A549 (cell line): ENCODE measurements at regions not wholly inside any gene's neighbourhood (a gene's known extent, or its start where the extent isn't known, plus 50 kb on each side); places are given as distances from the start of the nearest gene placed in this dataset.

ENCODE experiments used
- ATAC-seq, 2 experiments: fragments of 200-7000 bp in 1 of 2; fragments of >200 bp in 1 of 2; cut with Nextera tagmentation in 1 of 2; cut with Tn5 transposase in 1 of 2; 3 replicates each; pipeline versions ENCODE4 v1.8.0 to v1.9.1; 2018 to 2020; ENCODE audit warnings: mild to moderate bottlenecking in 1 of 2, moderate library complexity in 1 of 2
- CTCF ChIA-PET: fragments of 300-600 bp; sonication (Branson Sonifier 250); formaldehyde crosslinking; extraction: SDS; loops from one replicate; lab custom pipeline; 2021; ENCODE audit warnings: antibody characterized with exemption, inconsistent platforms; lab: Yijun Ruan, JAX
- POLR2A ChIA-PET: fragments of 350-600 bp; formaldehyde crosslinking; extraction: SDS; loops from one replicate; lab custom pipeline; 2021; ENCODE audit warnings: antibody characterized with exemption, inconsistent platforms; lab: Yijun Ruan, JAX
- DNase-seq, 2 experiments: peaks; one replicate each; pipeline versions ENCODE4 v3.0.0 to v3.0.0-alpha.2; 2011 to 2016; ENCODE audit warnings: low read depth in 1 of 2, low spot score in 1 of 2
- FAIRE-seq: peaks from 2 replicates; lab custom pipeline; 2011; peaks lifted over from hg19 to GRCh38; lab: Jason Lieb, UNC
- H3K27ac ChIP-seq, 2 experiments: fragments of >200 bp; sonication (Bioruptor Twin); formaldehyde crosslinking; 3 replicates each; pipeline ENCODE4 v1.5.1; 2016 to 2017
- H3K4me1 ChIP-seq: fragments of >200 bp; sonication (Bioruptor Twin); formaldehyde crosslinking; 3 replicates; pipeline ENCODE4 v1.6.1; 2016
- H3K4me2 ChIP-seq: fragments of >200 bp; sonication (Bioruptor Twin); formaldehyde crosslinking; 3 replicates; pipeline ENCODE4 v1.6.1; 2016
- H3K4me3 ChIP-seq: fragments of >200 bp; sonication (Bioruptor Twin); formaldehyde crosslinking; 3 replicates; pipeline ENCODE4 v1.5.1; 2016
- H3K9me3 ChIP-seq: fragments of >200 bp; sonication (Bioruptor Twin); formaldehyde crosslinking; 3 replicates; pipeline ENCODE4 v1.6.1; 2016
- CEBPB ChIP-seq, 2 experiments: fragments of >200 bp in 1 of 2; sonication (Bioruptor Twin) in 1 of 2; formaldehyde crosslinking in 1 of 2; IDR thresholded peaks; 2 replicates each; pipeline ENCODE4 v1.6.1; 2012 to 2016
- CHD2 ChIP-seq: fragments of 150-350 bp; IDR thresholded peaks from 2 replicates; pipeline ENCODE4 v1.6.1; 2014; ENCODE audit warnings: low read length; ENCODE audit not compliant: partially characterized antibody
- CHD4 ChIP-seq: fragments of 200-600 bp; sonication (generic); IDR thresholded peaks from 2 replicates; pipeline ENCODE4 v1.6.1; 2016; ENCODE audit warnings: antibody characterized with exemption, mild to moderate bottlenecking, borderline replicate concordance
- CTCF ChIP-seq: fragments of >200 bp; sonication (Bioruptor Twin); formaldehyde crosslinking; IDR thresholded peaks from 3 replicates; pipeline ENCODE4 v1.5.1; 2016
- EHF ChIP-seq: fragments of 250-450 bp; sonication (Bioruptor Pico); IDR thresholded peaks from 2 replicates; pipeline ENCODE4 v1.5.0; 2020; ENCODE audit warnings: mild to moderate bottlenecking
- EHMT2 ChIP-seq: fragments of 200-600 bp; sonication (generic); IDR thresholded peaks from 2 replicates; pipeline ENCODE4 v1.6.1; 2016; ENCODE audit warnings: antibody characterized with exemption, low read depth, mild to moderate bottlenecking, moderate library complexity
- HOXA7 ChIP-seq: fragments of 250-450 bp; sonication (Bioruptor Pico); IDR thresholded peaks from 2 replicates; pipeline ENCODE4 v1.5.0; 2020; ENCODE audit warnings: mild to moderate bottlenecking, moderate library complexity
- JUN ChIP-seq, 2 experiments: fragments of >200 bp; sonication (Bioruptor Twin); formaldehyde crosslinking; IDR thresholded peaks; 2 replicates in 1 of 2; 3 replicates in 1 of 2; pipeline ENCODE4 v1.6.1; 2016 to 2017
- MAZ ChIP-seq: fragments of 150-350 bp; IDR thresholded peaks from 2 replicates; pipeline ENCODE4 v1.6.1; 2014; ENCODE audit warnings: antibody characterized with exemption, low read depth, low read length, borderline replicate concordance
- NPAS2 ChIP-seq: fragments of 250-450 bp; sonication (Bioruptor Pico); IDR thresholded peaks from 2 replicates; pipeline ENCODE4 v1.8.0; 2022; ENCODE audit warnings: mild to moderate bottlenecking, moderate library complexity, borderline replicate concordance
- PHF8 ChIP-seq: fragments of 200-600 bp; sonication (generic); IDR thresholded peaks from 2 replicates; pipeline ENCODE4 v1.6.1; 2016; ENCODE audit warnings: low read depth, mild to moderate bottlenecking, antibody characterized with exemption, moderate library complexity, borderline replicate concordance
- REST ChIP-seq: fragments of 200-600 bp; sonication (generic); IDR thresholded peaks from 2 replicates; pipeline ENCODE4 v1.6.1; 2016; ENCODE audit warnings: antibody characterized with exemption, mild to moderate bottlenecking, moderate library complexity
- RFX5 ChIP-seq: fragments of 450-650 bp; IDR thresholded peaks from 2 replicates; pipeline ENCODE4 v1.7.1; 2014; ENCODE audit warnings: antibody characterized with exemption, mild to moderate bottlenecking, moderate library complexity
- WGBS: methylation state at CpG from one replicate; pipeline ENCODE4 v1.1.6; 2017; ENCODE audit errors: missing lambda C conversion rate; 5-methylcytosine and 5-hydroxymethylcytosine counted together
- TF ChIP-seq, protein P1 (sequence below): fragments of 250-450 bp; sonication (Bioruptor Pico); IDR thresholded peaks from 2 replicates; pipeline ENCODE4 v1.5.0; 2021; ENCODE audit warnings: mild to moderate bottlenecking, moderate library complexity, borderline replicate concordance

GRCh38 chr2:9069543-9069942 lies 66.1 kb upstream of the MBOAT2 start:
- TF ChIP-seq CEBPB (IDR thresholded peaks at IDR 0.05) (no peak), HOXA7 (CRISPR knock-in tag) (no peak)
- ATAC-seq (no peak), FAIRE-seq (no peak), DNase-seq (no peak)
- Histone ChIP-seq H3K4me2 (no peak overlapping the region), H3K27ac (peak overlapping the region in 1 of 2 experiments; percentile 27; a peak in 1 of 6 replicates), H3K9me3 (peaks cover 29% of the 10 kb centered on the region; the same call in 2 of the 3 replicates), H3K4me1 (peaks cover 21% of the 10 kb centered on the region), H3K4me3 (no peak overlapping the region)
- CTCF ChIA-PET: no interaction called here
- 86% methylated on average over 2 of the region's 2 CpGs for WGBS
- POLR2A ChIA-PET: no interaction called here

GRCh38 chr2:9065901-9066300 lies 62.4 kb upstream of the MBOAT2 start:
- FAIRE-seq: no peak
- H3K4me3 ChIP-seq: no peak overlapping the region
- no peak overlapping the region for H3K4me2 ChIP-seq
- WGBS: 20% methylated on average over 1 of the region's 1 CpG
- DNase-seq: no peak
- TF ChIP-seq CHD4 (no peak), NPAS2 (no peak), MAZ (no peak), CHD2 (no peak), REST (no peak), RFX5 (no peak), EHMT2 (no peak), EHF (CRISPR knock-in tag) (no peak), CTCF (no peak), PHF8 (no peak)
- TF ChIP-seq, protein P1, sequence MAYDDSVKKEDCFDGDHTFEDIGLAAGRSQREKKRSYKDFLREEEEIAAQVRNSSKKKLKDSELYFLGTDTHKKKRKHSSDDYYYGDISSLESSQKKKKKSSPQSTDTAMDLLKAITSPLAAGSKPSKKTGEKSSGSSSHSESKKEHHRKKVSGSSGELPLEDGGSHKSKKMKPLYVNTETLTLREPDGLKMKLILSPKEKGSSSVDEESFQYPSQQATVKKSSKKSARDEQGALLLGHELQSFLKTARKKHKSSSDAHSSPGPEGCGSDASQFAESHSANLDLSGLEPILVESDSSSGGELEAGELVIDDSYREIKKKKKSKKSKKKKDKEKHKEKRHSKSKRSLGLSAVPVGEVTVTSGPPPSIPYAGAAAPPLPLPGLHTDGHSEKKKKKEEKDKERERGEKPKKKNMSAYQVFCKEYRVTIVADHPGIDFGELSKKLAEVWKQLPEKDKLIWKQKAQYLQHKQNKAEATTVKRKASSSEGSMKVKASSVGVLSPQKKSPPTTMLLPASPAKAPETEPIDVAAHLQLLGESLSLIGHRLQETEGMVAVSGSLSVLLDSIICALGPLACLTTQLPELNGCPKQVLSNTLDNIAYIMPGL (CRISPR knock-in tag): no peak
- POLR2A ChIA-PET: no interaction called here
- peaks cover 5% of the 10 kb centered on the region for H3K4me1 ChIP-seq
- peaks cover 31% of the 10 kb centered on the region; the same call in 2 of the 3 replicates for H3K9me3 ChIP-seq
- H3K27ac ChIP-seq: no peak overlapping the region
- CTCF ChIA-PET: interaction anchor here (1.4 to 1.7 kb wide), 2 partner anchors 9 to 13 kb away, joined by 3 to 4 read pairs; no protein-coding TSS in a partner anchor
- ATAC-seq: no peak

DNA sequence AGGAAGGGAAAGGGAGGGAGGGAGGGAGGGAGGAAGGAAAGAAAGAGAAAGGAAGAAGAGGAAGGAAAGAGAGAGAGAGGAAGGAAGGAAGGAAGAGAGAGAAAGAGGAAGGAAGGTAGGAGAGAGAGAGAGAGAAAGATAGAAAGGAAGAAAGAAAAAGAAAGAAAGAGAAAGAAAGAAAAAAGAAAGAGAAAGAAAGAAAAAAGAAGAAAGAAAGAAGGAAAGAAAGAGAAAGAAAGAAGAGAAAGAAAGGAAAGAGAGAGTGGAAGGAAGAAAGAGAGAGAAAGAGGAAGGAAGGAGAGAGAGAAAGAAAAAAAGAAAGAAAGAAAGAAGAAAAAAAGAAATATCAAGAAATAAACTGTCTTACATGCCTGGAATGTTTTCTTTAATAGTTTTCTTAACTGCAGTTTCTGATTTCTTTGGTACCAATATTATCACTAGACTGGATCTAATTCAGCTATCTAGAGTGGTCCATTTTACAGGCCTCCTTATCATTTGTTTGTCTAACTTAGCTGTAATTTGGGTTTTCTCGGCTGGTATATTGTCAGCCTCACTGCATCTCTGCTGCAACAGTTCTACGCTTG lies 59.6 kb upstream of the MBOAT2 start:
- no peak overlapping the region for H3K4me3 ChIP-seq
- H3K4me2 ChIP-seq: no peak overlapping the region
- DNase-seq: no peak
- ChIA-PET POLR2A (no interaction called here), CTCF (no interaction called here)
- WGBS: 88% methylated on average over 2 of the region's 2 CpGs
- 0 out of 3 replicates have a peak, but pooled peaks cover 4% of the 10 kb centered on the region for H3K4me1 ChIP-seq
- ATAC-seq: no peak
- H3K27ac ChIP-seq: no peak overlapping the region
- FAIRE-seq: no peak
- H3K9me3 ChIP-seq: peaks cover 26% of the 10 kb centered on the region; the same call in 2 of the 3 replicates
- no peak for TF ChIP-seq JUN (IDR thresholded peaks at IDR 0.05)
